WTC11 (cell line): ENCODE measurements at regions not wholly inside any gene's neighbourhood (a gene's known extent, or its start where the extent isn't known, plus 50 kb on each side); places are given as distances from the start of the nearest gene placed in this dataset.

Source experiments
- ATAC-seq: fragments of 200-7000 bp; cut with Tn5 transposase; 2 replicates; pipeline ENCODE4 v1.10.0; 2021; ENCODE audit warnings: mild to moderate bottlenecking, moderate library complexity
- CTCF ChIA-PET: fragments of 300-600 bp; sonication (Branson Sonifier 250); formaldehyde crosslinking; loops from one replicate; lab custom pipeline; 2021; ENCODE audit warnings: antibody characterized with exemption; lab: Charles Lee
- POLR2A ChIA-PET: fragments of 350-600 bp; sonication (Branson Sonifier 250); formaldehyde crosslinking; loops from one replicate; lab custom pipeline; 2021; ENCODE audit warnings: antibody characterized with exemption; lab: Charles Lee
- DNase-seq: peaks from one replicate; pipeline ENCODE4 v3.0.0; 2021; ENCODE audit warnings: low spot score
- H3K27ac Mint-ChIP-seq: 2 replicates; pipeline ENCODE4 v1.8.0; 2021; ENCODE audit warnings: mixed read lengths
- H3K27me3 Mint-ChIP-seq: 2 replicates; pipeline ENCODE4 v1.8.0; 2021; ENCODE audit warnings: low read depth, mild to moderate bottlenecking, moderate library complexity, mixed read lengths
- H3K36me3 Mint-ChIP-seq: 2 replicates; pipeline ENCODE4 v1.8.0; 2021; ENCODE audit warnings: mixed read lengths
- H3K4me1 Mint-ChIP-seq: 2 replicates; pipeline ENCODE4 v1.8.0; 2022; ENCODE audit warnings: mixed read lengths
- H3K4me3 Mint-ChIP-seq: 2 replicates; pipeline ENCODE4 v1.8.0; 2021; ENCODE audit warnings: mild to moderate bottlenecking, moderate library complexity, mixed read lengths
- H3K9me3 Mint-ChIP-seq: 2 replicates; pipeline ENCODE4 v1.8.0; 2021; ENCODE audit warnings: mixed read lengths
- CDX4 ChIP-seq: fragments of 250-450 bp; sonication (Bioruptor Pico); IDR thresholded peaks from 2 replicates; pipeline ENCODE4 v1.9.0; 2021; ENCODE audit warnings: moderate library complexity, mild to moderate bottlenecking, inconsistent platforms, borderline replicate concordance
- ESRRA ChIP-seq: sonication (generic); formaldehyde crosslinking; IDR thresholded peaks from 2 replicates; pipeline ENCODE4 v1.8.1; 2022; ENCODE audit warnings: mild to moderate bottlenecking, missing genetic modification reagents, borderline replicate concordance
- ETV6 ChIP-seq: sonication (generic); formaldehyde crosslinking; IDR thresholded peaks from 2 replicates; pipeline ENCODE4 v1.8.1; 2022; ENCODE audit warnings: mild to moderate bottlenecking, missing genetic modification reagents
- FOXJ3 ChIP-seq: sonication (generic); formaldehyde crosslinking; IDR thresholded peaks from 2 replicates; pipeline ENCODE4 v1.9.0; 2021; ENCODE audit warnings: missing genetic modification reagents, mild to moderate bottlenecking, borderline replicate concordance
- GRHL2 ChIP-seq: fragments of 250-450 bp; sonication (Bioruptor Pico); IDR thresholded peaks from 2 replicates; pipeline ENCODE4 v1.8.0; 2022; ENCODE audit warnings: mild to moderate bottlenecking, moderate library complexity; ENCODE audit not compliant: insufficient replicate concordance, severe bottlenecking
- GTF2I ChIP-seq: fragments of 250-450 bp; sonication (Bioruptor Pico); conservative IDR thresholded peaks from 2 replicates; pipeline ENCODE4 v1.4.0; 2021; ENCODE audit warnings: mild to moderate bottlenecking
- HMGA2 ChIP-seq: fragments of 250-450 bp; sonication (Bioruptor Pico); IDR thresholded peaks from 2 replicates; pipeline ENCODE4 v1.4.0; 2021; ENCODE audit warnings: mild to moderate bottlenecking, moderate library complexity
- IRF2 ChIP-seq: sonication (generic); formaldehyde crosslinking; IDR thresholded peaks from 2 replicates; pipeline ENCODE4 v1.8.0; 2022; ENCODE audit warnings: low read depth, missing genetic modification reagents, borderline replicate concordance
- JUN ChIP-seq: sonication (generic); formaldehyde crosslinking; IDR thresholded peaks from 2 replicates; pipeline ENCODE4 v1.8.0; 2023; ENCODE audit warnings: mild to moderate bottlenecking, missing genetic modification reagents
- OVOL2 ChIP-seq: fragments of 250-450 bp; sonication (Bioruptor Pico); IDR thresholded peaks from 2 replicates; pipeline ENCODE4 v1.9.0; 2021; ENCODE audit warnings: mild to moderate bottlenecking, borderline replicate concordance
- PRDM15 ChIP-seq: sonication (generic); formaldehyde crosslinking; IDR thresholded peaks from 2 replicates; pipeline ENCODE4 v1.8.0; 2022; ENCODE audit warnings: missing genetic modification reagents
- PREB ChIP-seq: sonication (generic); formaldehyde crosslinking; IDR thresholded peaks from 2 replicates; pipeline ENCODE4 v1.8.1; 2022; ENCODE audit warnings: mild to moderate bottlenecking, missing genetic modification reagents, moderate library complexity, borderline replicate concordance
- RELA ChIP-seq: sonication (generic); formaldehyde crosslinking; IDR thresholded peaks from 2 replicates; pipeline ENCODE4 v1.8.1; 2022; ENCODE audit warnings: missing genetic modification reagents, mild to moderate bottlenecking, borderline replicate concordance
- SOX15 ChIP-seq: fragments of 250-450 bp; sonication (Bioruptor Pico); IDR thresholded peaks from 2 replicates; pipeline ENCODE4 v1.9.0; 2021; ENCODE audit warnings: mild to moderate bottlenecking
- SP1 ChIP-seq: sonication (generic); formaldehyde crosslinking; conservative IDR thresholded peaks from 2 replicates; pipeline ENCODE4 v1.8.1; 2022; ENCODE audit warnings: missing genetic modification reagents
- TCF7 ChIP-seq: sonication (generic); formaldehyde crosslinking; IDR thresholded peaks from 2 replicates; pipeline ENCODE4 v1.8.0; 2022; ENCODE audit warnings: mild to moderate bottlenecking, low read depth, missing genetic modification reagents, moderate library complexity
- TEAD1 ChIP-seq: sonication (generic); formaldehyde crosslinking; IDR thresholded peaks from 2 replicates; pipeline ENCODE4 v1.8.0; 2022; ENCODE audit warnings: mild to moderate bottlenecking, missing genetic modification reagents
- ZMAT4 ChIP-seq: fragments of 250-450 bp; sonication (Bioruptor Pico); IDR thresholded peaks from 2 replicates; pipeline ENCODE4 v1.9.0; 2021; ENCODE audit warnings: mild to moderate bottlenecking
- ZNF121 ChIP-seq: sonication (generic); formaldehyde crosslinking; IDR thresholded peaks from 2 replicates; pipeline ENCODE4 v1.8.0; 2023; ENCODE audit warnings: missing genetic modification reagents
- ZNF232 ChIP-seq: sonication (generic); formaldehyde crosslinking; IDR thresholded peaks from 2 replicates; pipeline ENCODE4 v1.8.0; 2022; ENCODE audit warnings: mild to moderate bottlenecking, missing genetic modification reagents
- ZNF317 ChIP-seq: sonication (generic); formaldehyde crosslinking; IDR thresholded peaks from 2 replicates; pipeline ENCODE4 v1.8.1; 2023; ENCODE audit warnings: low read depth, mild to moderate bottlenecking, moderate library complexity, missing genetic modification reagents, borderline replicate concordance
- ZNF396 ChIP-seq: fragments of 250-450 bp; sonication (Bioruptor Pico); IDR thresholded peaks from 2 replicates; pipeline ENCODE4 v1.8.0; 2021; ENCODE audit warnings: mild to moderate bottlenecking, moderate library complexity, borderline replicate concordance
- ZNF425 ChIP-seq: fragments of 250-450 bp; sonication (Bioruptor Pico); conservative IDR thresholded peaks from 2 replicates; pipeline ENCODE4 v1.9.0; 2021; ENCODE audit warnings: mild to moderate bottlenecking
- ZNF671 ChIP-seq: fragments of 250-450 bp; sonication (Bioruptor Pico); IDR thresholded peaks from 2 replicates; pipeline ENCODE4 v1.8.0; 2021; ENCODE audit warnings: mild to moderate bottlenecking

- DNase-seq, result no peak
These were observed 303.4 kb downstream of the RPS24 start for GRCh38 chr10:78337016-78337415.

GRCh38 chr10:78337646-78338391, 304.2 kb downstream of the RPS24 start:
- Mint-ChIP-seq H3K27ac (no peak overlapping the region), H3K27me3 (peaks cover 7% of the 10 kb centered on the region), H3K4me3 (no peak overlapping the region), H3K4me1 (peaks cover 3% of the 10 kb centered on the region; the same call in 1 of the 2 replicates), H3K9me3 (peaks cover 14% of the 10 kb centered on the region), H3K36me3 (no peaks in the 10 kb centered on the region)
- no peak for ATAC-seq
- POLR2A ChIA-PET, result no interaction called here
- CTCF ChIA-PET, result interaction anchor here (1.2 kb wide), 1 partner anchor 291 kb away, joined by 3 read pairs; no protein-coding TSS in a partner anchor
- no peak for DNase-seq
- TF ChIP-seq SOX15 (CRISPR knock-in tag) (no peak), GRHL2 (CRISPR knock-in tag) (no peak), PREB (CRISPR knock-in tag) (no peak), ESRRA (CRISPR knock-in tag) (no peak), ZNF232 (CRISPR knock-in tag) (no peak), ZNF425 (CRISPR knock-in tag) (no peak), IRF2 (CRISPR knock-in tag) (no peak), FOXJ3 (CRISPR knock-in tag) (no peak), ZNF317 (CRISPR knock-in tag) (no peak), ZNF396 (CRISPR knock-in tag) (no peak), ETV6 (CRISPR knock-in tag) (no peak), OVOL2 (CRISPR knock-in tag) (no peak), RELA (no peak), ZMAT4 (CRISPR knock-in tag) (no peak), TCF7 (CRISPR knock-in tag) (no peak), ZNF671 (CRISPR knock-in tag) (no peak), HMGA2 (CRISPR knock-in tag) (no peak)

More at GRCh38 chr10:78337016-78337415, 303.4 kb downstream of the RPS24 start:
- POLR2A ChIA-PET, result no interaction called here
- Mint-ChIP-seq H3K9me3 (peaks cover 14% of the 10 kb centered on the region), H3K27ac (no peak overlapping the region), H3K4me1 (peaks cover 3% of the 10 kb centered on the region; the same call in 1 of the 2 replicates), H3K4me3 (no peak overlapping the region), H3K36me3 (no peaks in the 10 kb centered on the region), H3K27me3 (peaks cover 7% of the 10 kb centered on the region)
- CTCF ChIA-PET, result interaction anchor here (1.2 kb wide), 1 partner anchor 290 kb away, joined by 3 read pairs; no protein-coding TSS in a partner anchor
- TF ChIP-seq SOX15 (CRISPR knock-in tag), result no peak
- no peak for TF ChIP-seq ZNF396 (CRISPR knock-in tag)
- no peak for TF ChIP-seq GTF2I (CRISPR knock-in tag)
- no peak for TF ChIP-seq PRDM15
- TF ChIP-seq SP1 (CRISPR knock-in tag), result no peak
- no peak for TF ChIP-seq ETV6 (CRISPR knock-in tag)
- TF ChIP-seq HMGA2 (CRISPR knock-in tag), result no peak
- TF ChIP-seq JUN, result no peak
- no peak for TF ChIP-seq IRF2 (CRISPR knock-in tag)
- no peak for TF ChIP-seq ZNF121 (CRISPR knock-in tag)
- no peak for TF ChIP-seq TEAD1 (CRISPR knock-in tag)
- TF ChIP-seq CDX4 (CRISPR knock-in tag), result no peak
- no peak for ATAC-seq
